WTC11 (cell line): ENCODE measurements at regions not wholly inside any gene's neighbourhood (a gene's known extent, or its start where the extent isn't known, plus 50 kb on each side); places are given as distances from the start of the nearest gene placed in this dataset.

Experiments used
- ATAC-seq: fragments of 200-7000 bp; cut with Tn5 transposase; 2 replicates; pipeline ENCODE4 v1.10.0; 2021; ENCODE audit warnings: mild to moderate bottlenecking, moderate library complexity
- CTCF ChIA-PET: fragments of 300-600 bp; sonication (Branson Sonifier 250); formaldehyde crosslinking; loops from one replicate; lab custom pipeline; 2021; ENCODE audit warnings: antibody characterized with exemption; lab: Charles Lee
- POLR2A ChIA-PET: fragments of 350-600 bp; sonication (Branson Sonifier 250); formaldehyde crosslinking; loops from one replicate; lab custom pipeline; 2021; ENCODE audit warnings: antibody characterized with exemption; lab: Charles Lee
- DNase-seq: peaks from one replicate; pipeline ENCODE4 v3.0.0; 2021; ENCODE audit warnings: low spot score
- H3K27ac Mint-ChIP-seq: 2 replicates; pipeline ENCODE4 v1.8.0; 2021; ENCODE audit warnings: mixed read lengths
- H3K27me3 Mint-ChIP-seq: 2 replicates; pipeline ENCODE4 v1.8.0; 2021; ENCODE audit warnings: low read depth, mild to moderate bottlenecking, moderate library complexity, mixed read lengths
- H3K36me3 Mint-ChIP-seq: 2 replicates; pipeline ENCODE4 v1.8.0; 2021; ENCODE audit warnings: mixed read lengths
- H3K4me1 Mint-ChIP-seq: 2 replicates; pipeline ENCODE4 v1.8.0; 2022; ENCODE audit warnings: mixed read lengths
- H3K4me3 Mint-ChIP-seq: 2 replicates; pipeline ENCODE4 v1.8.0; 2021; ENCODE audit warnings: mild to moderate bottlenecking, moderate library complexity, mixed read lengths
- H3K9me3 Mint-ChIP-seq: 2 replicates; pipeline ENCODE4 v1.8.0; 2021; ENCODE audit warnings: mixed read lengths
- AFF4 ChIP-seq: sonication (generic); formaldehyde crosslinking; IDR thresholded peaks from 2 replicates; pipeline ENCODE4 v1.8.1; 2023; ENCODE audit warnings: mild to moderate bottlenecking, missing genetic modification reagents, borderline replicate concordance
- AR ChIP-seq: fragments of 250-450 bp; sonication (Bioruptor Pico); IDR thresholded peaks from 2 replicates; pipeline ENCODE4 v1.9.0; 2021; ENCODE audit warnings: mild to moderate bottlenecking
- CTCF ChIP-seq: fragments of 200-600 bp; IDR thresholded peaks from 2 replicates; pipeline ENCODE4 v1.8.0; 2022; ENCODE audit warnings: antibody characterized with exemption
- ETV6 ChIP-seq: sonication (generic); formaldehyde crosslinking; IDR thresholded peaks from 2 replicates; pipeline ENCODE4 v1.8.1; 2022; ENCODE audit warnings: mild to moderate bottlenecking, missing genetic modification reagents
- GABPB1 ChIP-seq: sonication (generic); formaldehyde crosslinking; IDR thresholded peaks from 2 replicates; pipeline ENCODE4 v1.8.1; 2023; ENCODE audit warnings: mild to moderate bottlenecking, missing genetic modification reagents
- JAZF1 ChIP-seq: fragments of 250-450 bp; sonication (Bioruptor Pico); IDR thresholded peaks from 2 replicates; pipeline ENCODE4 v1.9.0; 2021; ENCODE audit warnings: moderate library complexity, mild to moderate bottlenecking, inconsistent platforms
- KAT7 ChIP-seq: sonication (generic); formaldehyde crosslinking; IDR thresholded peaks from 2 replicates; pipeline ENCODE4 v1.8.1; 2023; ENCODE audit warnings: missing genetic modification reagents, mild to moderate bottlenecking, borderline replicate concordance
- MXD4 ChIP-seq: fragments of 250-450 bp; sonication (Bioruptor Pico); IDR thresholded peaks from 2 replicates; pipeline ENCODE4 v1.8.0; 2021; ENCODE audit warnings: mild to moderate bottlenecking, moderate library complexity, borderline replicate concordance
- PRRX2 ChIP-seq: fragments of 250-450 bp; sonication (Bioruptor Pico); IDR thresholded peaks from 2 replicates; pipeline ENCODE4 v1.8.0; 2021; ENCODE audit warnings: mild to moderate bottlenecking
- SP1 ChIP-seq: sonication (generic); formaldehyde crosslinking; conservative IDR thresholded peaks from 2 replicates; pipeline ENCODE4 v1.8.1; 2022; ENCODE audit warnings: missing genetic modification reagents
- ZNF263 ChIP-seq: sonication (generic); formaldehyde crosslinking; IDR thresholded peaks from 2 replicates; pipeline ENCODE4 v1.8.1; 2022; ENCODE audit warnings: low read depth, mild to moderate bottlenecking, moderate library complexity, missing genetic modification reagents
- ZNF317 ChIP-seq: sonication (generic); formaldehyde crosslinking; IDR thresholded peaks from 2 replicates; pipeline ENCODE4 v1.8.1; 2023; ENCODE audit warnings: low read depth, mild to moderate bottlenecking, moderate library complexity, missing genetic modification reagents, borderline replicate concordance
- ZNF423 ChIP-seq: fragments of 250-450 bp; sonication (Bioruptor Pico); IDR thresholded peaks from 2 replicates; pipeline ENCODE4 v2.1.2; 2022; ENCODE audit warnings: mild to moderate bottlenecking, moderate library complexity
- ZNF512 ChIP-seq: sonication (generic); formaldehyde crosslinking; IDR thresholded peaks from 2 replicates; pipeline ENCODE4 v1.8.1; 2022; ENCODE audit warnings: missing genetic modification reagents, borderline replicate concordance
- ZNF671 ChIP-seq: fragments of 250-450 bp; sonication (Bioruptor Pico); IDR thresholded peaks from 2 replicates; pipeline ENCODE4 v1.8.0; 2021; ENCODE audit warnings: mild to moderate bottlenecking
- TF ChIP-seq, protein P1 (sequence below): fragments of 250-450 bp; sonication (Bioruptor Pico); IDR thresholded peaks from 2 replicates; pipeline ENCODE4 v1.9.0; 2021; ENCODE audit warnings: mild to moderate bottlenecking
- TF ChIP-seq, protein P2 (sequence below): fragments of 250-450 bp; sonication (Bioruptor Pico); conservative IDR thresholded peaks from 2 replicates; pipeline ENCODE4 v1.9.0; 2021; ENCODE audit warnings: mild to moderate bottlenecking
- TF ChIP-seq, protein P3 (sequence below): sonication (generic); formaldehyde crosslinking; IDR thresholded peaks from 2 replicates; pipeline ENCODE4 v1.8.0; 2022; ENCODE audit warnings: mild to moderate bottlenecking, missing genetic modification reagents

GRCh38 chr7:115678086-115678982, 352.2 kb downstream of the TFEC start:
- no peak for ATAC-seq
- Mint-ChIP-seq H3K27me3 (no peaks in the 10 kb centered on the region), H3K27ac (no peak overlapping the region), H3K9me3 (no peaks in the 10 kb centered on the region), H3K4me3 (no peak overlapping the region), H3K4me1 (peaks cover 28% of the 10 kb centered on the region), H3K36me3 (no peaks in the 10 kb centered on the region)
- ChIA-PET CTCF (no interaction called here), POLR2A (no interaction called here)
- TF ChIP-seq AFF4 (no peak), GABPB1 (CRISPR knock-in tag) (peak; percentile 50; the same call in 1 of the 2 replicates)
- no peak for DNase-seq

- POLR2A ChIA-PET, result no interaction called here
- CTCF ChIA-PET, result interaction anchor here (0.7 kb wide), 1 partner anchor 175 kb away, joined by 3 read pairs; no protein-coding TSS in a partner anchor
- Mint-ChIP-seq H3K9me3 (no peaks in the 10 kb centered on the region), H3K4me1 (peaks cover 28% of the 10 kb centered on the region), H3K36me3 (no peaks in the 10 kb centered on the region), H3K4me3 (no peak overlapping the region), H3K27me3 (no peaks in the 10 kb centered on the region), H3K27ac (no peak overlapping the region)
- no peak for DNase-seq
- TF ChIP-seq SP1 (no peak), ZNF423 (CRISPR knock-in tag) (no peak), ZNF263 (CRISPR knock-in tag) (no peak), KAT7 (CRISPR knock-in tag) (no peak), ZNF671 (CRISPR knock-in tag) (no peak), ZNF317 (CRISPR knock-in tag) (no peak), CTCF (no peak), ETV6 (no peak), JAZF1 (CRISPR knock-in tag) (no peak)
- TF ChIP-seq, protein P1, sequence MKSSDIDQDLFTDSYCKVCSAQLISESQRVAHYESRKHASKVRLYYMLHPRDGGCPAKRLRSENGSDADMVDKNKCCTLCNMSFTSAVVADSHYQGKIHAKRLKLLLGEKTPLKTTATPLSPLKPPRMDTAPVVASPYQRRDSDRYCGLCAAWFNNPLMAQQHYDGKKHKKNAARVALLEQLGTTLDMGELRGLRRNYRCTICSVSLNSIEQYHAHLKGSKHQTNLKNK (CRISPR knock-in tag), result no peak
- ATAC-seq, result no peak
These were observed 353.9 kb downstream of the TFEC start for GRCh38 chr7:115676707-115677106.

- ChIA-PET POLR2A (no interaction called here), CTCF (no interaction called here)
- H3K9me3 Mint-ChIP-seq, result no peaks in the 10 kb centered on the region
- H3K36me3 Mint-ChIP-seq, result no peaks in the 10 kb centered on the region
- DNase-seq, result no peak
- no peak overlapping the region for H3K27ac Mint-ChIP-seq
- H3K4me1 Mint-ChIP-seq, result peaks cover 27% of the 10 kb centered on the region
- no peak overlapping the region for H3K4me3 Mint-ChIP-seq
- no peaks in the 10 kb centered on the region for H3K27me3 Mint-ChIP-seq
- ATAC-seq, result no peak
- no peak for TF ChIP-seq PRRX2 (CRISPR knock-in tag)
- TF ChIP-seq, protein P2, sequence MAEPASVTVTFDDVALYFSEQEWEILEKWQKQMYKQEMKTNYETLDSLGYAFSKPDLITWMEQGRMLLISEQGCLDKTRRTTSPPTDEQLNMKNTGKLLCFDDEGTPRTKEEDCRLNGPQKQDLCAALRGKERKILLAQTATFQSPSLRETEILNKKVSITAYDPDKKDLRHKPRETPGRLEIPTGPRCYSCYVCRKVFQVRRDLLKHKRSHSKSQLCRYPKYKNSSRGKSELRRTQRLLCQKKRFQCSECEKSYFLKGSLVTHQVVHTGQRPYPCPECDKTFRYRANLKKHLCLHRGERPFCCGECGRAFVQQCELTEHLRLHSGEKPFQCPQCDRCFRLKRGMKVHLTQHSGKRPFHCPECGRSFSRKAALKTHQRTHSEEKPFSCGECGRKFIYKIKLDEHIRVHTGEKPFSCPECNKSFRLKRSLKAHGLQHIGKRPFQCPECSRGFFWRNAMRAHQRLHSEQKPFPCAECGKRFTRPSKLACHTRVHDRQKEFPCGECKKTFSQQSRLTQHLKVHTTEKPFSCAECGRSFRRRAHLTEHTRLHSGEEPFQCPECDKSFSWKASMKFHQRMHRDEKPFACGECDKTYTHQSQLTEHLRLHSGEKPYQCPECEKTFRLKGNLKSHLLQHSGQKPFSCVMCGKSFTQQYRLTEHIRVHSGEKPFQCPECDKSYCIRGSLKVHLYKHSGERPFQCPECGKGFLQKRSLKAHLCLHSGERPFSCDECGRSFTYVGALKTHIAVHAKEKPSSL (CRISPR knock-in tag), result no peak
- TF ChIP-seq ZNF512 (CRISPR knock-in tag), result no peak
- no peak for TF ChIP-seq AR (CRISPR knock-in tag)
- TF ChIP-seq MXD4 (CRISPR knock-in tag), result no peak
- TF ChIP-seq KAT7 (CRISPR knock-in tag), result no peak
- TF ChIP-seq, protein P3, sequence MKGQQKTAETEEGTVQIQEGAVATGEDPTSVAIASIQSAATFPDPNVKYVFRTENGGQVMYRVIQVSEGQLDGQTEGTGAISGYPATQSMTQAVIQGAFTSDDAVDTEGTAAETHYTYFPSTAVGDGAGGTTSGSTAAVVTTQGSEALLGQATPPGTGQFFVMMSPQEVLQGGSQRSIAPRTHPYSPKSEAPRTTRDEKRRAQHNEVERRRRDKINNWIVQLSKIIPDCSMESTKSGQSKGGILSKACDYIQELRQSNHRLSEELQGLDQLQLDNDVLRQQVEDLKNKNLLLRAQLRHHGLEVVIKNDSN (CRISPR knock-in tag), result no peak
These were observed 354.5 kb downstream of the TFEC start for GRCh38 chr7:115676080-115676479.
